SH-SY5Y (cell line): ENCODE measurements at regions not wholly inside any gene's neighbourhood (a gene's known extent, or its start where the extent isn't known, plus 50 kb on each side); places are given as distances from the start of the nearest gene placed in this dataset.

Experiments used
- GATA2 ChIP-seq: IDR thresholded peaks from 2 replicates; pipeline ENCODE4 v1.6.1; 2011; ENCODE audit warnings: mild to moderate bottlenecking, low read depth, low read length
- GATA3 ChIP-seq: IDR thresholded peaks from 2 replicates; pipeline ENCODE4 v1.6.1; 2011; ENCODE audit warnings: low read depth, mild to moderate bottlenecking, low read length, moderate library complexity

GRCh38 chr2:129408570-129408969 lies 570.9 kb upstream of the RAB6C start:
- no peak for TF ChIP-seq GATA2
- TF ChIP-seq GATA3 = no peak
